Fibroblast of pulmonary artery (primary cell): ENCODE measurements at regions not wholly inside any gene's neighbourhood (a gene's known extent, or its start where the extent isn't known, plus 50 kb on each side); places are given as distances from the start of the nearest gene placed in this dataset.
"Not testable (repeated sequence)": the region's sequence is repeated elsewhere in the genome, so short reads cannot be mapped to it uniquely, and the experiment has no call there.

Source experiments
- DNase-seq: peaks from one replicate; pipeline ENCODE4 v3.0.0-alpha.2; 2010; ENCODE audit warnings: low read depth
- H3K4me3 ChIP-seq: replicated peaks from 2 replicates; pipeline ENCODE4 v1.5.1; 2011; ENCODE audit warnings: low read depth, mild to moderate bottlenecking, control low read depth, low read length, moderate library complexity

GRCh38 chr11:67940440-67940839, 63.5 kb downstream of the UNC93B1 start:
- DNase-seq, H3K4me3 ChIP-seq: not testable (repeated sequence)

DNA sequence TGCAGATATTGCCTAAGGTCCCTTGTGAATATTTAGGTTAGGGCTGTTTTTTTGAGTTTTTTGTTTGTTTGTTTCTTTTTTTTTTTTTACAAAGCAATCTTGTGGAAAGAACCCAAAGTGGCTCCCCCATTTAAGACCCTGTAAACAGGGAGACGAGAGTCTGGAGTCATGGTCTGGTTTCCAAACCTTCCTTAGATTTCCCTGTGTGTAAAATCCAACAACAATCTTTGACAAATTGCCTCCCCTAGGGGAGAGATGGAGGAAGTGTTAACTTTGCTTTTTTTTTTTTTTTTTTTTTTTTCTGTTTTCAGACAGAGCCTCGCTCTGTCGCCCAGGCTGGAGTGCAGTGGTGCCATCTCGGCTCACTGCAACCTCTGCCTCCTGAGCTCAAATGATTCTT, 64.9 kb downstream of the UNC93B1 start:
- H3K4me3 ChIP-seq, DNase-seq: not testable (repeated sequence)

DNA sequence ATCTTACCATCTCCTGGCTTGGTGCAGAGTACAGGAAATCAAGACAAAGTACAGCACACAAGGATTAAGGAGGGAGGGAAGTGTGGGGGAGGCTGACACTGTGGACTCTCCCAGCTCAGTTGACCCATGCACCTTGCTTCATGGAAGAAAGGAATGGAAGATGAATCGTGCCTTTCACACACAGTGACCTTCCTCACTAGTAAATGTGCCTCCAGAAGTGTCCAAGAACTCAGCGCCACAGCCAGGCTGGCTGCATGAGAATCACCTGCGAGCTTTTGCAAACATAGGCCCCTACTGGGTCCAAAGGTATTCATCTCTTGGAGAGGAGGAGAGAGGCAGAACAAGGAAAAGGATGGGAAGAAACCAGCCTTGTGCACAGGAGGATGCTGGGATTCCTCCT, 65.5 kb downstream of the UNC93B1 start:
- not testable (repeated sequence) for DNase-seq

GRCh38 chr11:67923565-67923964, 80.3 kb downstream of the UNC93B1 start:
- not testable (repeated sequence) for H3K4me3 ChIP-seq, DNase-seq

More for the DNA sequence above, 65.5 kb downstream of the UNC93B1 start:
- H3K4me3 ChIP-seq, result not testable (repeated sequence)

DNA sequence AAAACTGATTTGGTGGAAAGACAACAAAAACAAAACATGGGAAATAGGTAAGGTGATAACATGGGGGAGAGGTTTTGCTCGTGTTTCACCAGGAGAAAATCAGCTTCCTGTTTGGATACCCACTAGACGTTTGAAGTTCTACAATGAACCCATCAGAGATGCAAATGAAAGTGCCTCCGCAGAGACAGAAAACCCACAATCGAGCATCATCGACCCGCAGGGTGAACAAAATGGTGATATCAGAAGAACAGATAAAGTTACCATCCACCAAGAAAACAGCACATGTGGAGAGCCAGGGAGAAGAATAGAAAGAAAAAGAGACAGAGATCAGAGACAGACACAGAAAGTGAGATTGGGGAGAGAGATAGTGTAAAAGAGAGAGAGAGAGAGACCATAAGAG, 83.4 kb downstream of the UNC93B1 start:
- not testable (repeated sequence) for DNase-seq

DNA sequence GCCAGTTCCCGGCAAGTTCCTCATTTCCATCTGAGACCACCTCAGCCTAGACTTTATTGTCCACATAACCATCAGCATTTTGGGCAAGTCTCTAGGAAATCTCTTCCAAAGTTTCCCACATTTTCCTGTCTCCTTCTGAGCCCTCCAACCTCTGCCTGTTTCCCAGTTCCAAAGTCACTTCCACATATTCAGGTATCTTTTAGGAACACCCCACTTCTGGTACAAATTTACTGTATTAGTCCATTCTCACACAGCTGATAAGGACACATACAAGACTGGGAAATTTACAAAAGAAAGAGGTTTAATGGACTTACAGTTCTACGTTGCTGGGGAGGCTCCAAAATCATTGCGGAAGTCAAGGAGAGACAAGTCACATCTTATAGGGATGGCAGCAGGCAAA, 91.7 kb downstream of the UNC93B1 start:
- not testable (repeated sequence) for DNase-seq, H3K4me3 ChIP-seq

More for the DNA sequence above, 83.4 kb downstream of the UNC93B1 start:
- H3K4me3 ChIP-seq, result not testable (repeated sequence)

DNA sequence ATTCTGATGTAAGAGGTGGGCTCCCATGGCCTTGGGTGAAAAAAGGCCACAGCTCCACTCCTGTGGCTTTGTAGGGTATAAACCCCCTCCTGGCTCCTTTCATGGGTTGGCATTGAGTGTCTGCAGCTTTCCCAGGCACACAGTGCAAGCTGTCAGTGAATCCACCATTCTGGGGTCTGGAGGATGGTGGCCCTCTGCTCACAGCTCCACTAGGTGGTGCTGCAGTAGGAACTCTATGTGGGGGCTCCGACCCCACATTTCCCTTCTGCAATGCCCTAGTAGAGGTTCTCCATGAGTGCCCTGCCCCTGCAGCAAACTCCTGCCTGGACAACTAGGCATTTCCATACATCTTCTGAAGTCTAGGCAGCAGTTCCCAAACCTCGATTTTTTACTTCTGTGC, 92.7 kb downstream of the UNC93B1 start:
- H3K4me3 ChIP-seq, DNase-seq: not testable (repeated sequence)

GRCh38 chr11:67910803-67911202, 93.1 kb downstream of the UNC93B1 start:
- not testable (repeated sequence) for DNase-seq, H3K4me3 ChIP-seq

DNA sequence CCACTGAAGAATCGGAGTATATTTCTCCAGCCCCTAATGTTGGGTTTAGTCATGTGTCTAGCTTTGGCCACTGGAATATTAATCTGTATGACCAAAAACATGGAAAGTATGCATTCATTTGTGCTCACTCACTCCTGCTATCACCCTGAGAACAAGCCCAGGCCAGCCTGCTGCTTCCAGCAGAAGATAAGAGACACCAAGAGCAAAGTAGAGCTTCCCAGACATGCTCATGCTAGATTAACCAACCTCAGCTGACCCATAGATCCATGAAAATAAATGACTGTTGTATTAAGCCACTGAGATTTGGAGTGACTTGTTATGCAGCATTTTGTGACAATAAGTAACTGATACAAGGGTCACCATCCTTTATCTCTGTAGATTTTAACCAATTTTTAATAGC, 96.9 kb downstream of the UNC93B1 start:
- H3K4me3 ChIP-seq, DNase-seq: not testable (repeated sequence)

DNA sequence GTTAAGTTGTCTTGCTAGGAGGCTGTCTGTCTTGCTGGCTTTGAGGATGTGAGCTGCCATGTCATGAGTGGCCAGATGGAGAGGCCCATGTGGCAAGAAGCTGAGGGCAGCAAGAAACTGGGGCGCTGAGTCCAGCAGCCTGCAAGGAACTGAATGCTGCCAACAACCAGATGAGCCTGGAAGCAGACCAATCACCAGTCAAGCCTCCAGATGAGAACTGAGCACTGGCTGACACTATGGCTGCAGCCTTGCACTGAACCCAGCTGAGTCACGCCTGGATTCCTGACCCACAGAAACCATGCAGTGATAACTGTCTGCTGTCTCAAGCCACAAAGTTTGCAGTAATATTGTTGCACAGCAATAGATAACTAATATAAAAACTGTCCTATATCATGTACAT, 104.4 kb downstream of the UNC93B1 start:
- not testable (repeated sequence) for H3K4me3 ChIP-seq
- peak; percentile 38 for DNase-seq

- not testable (repeated sequence) for DNase-seq, H3K4me3 ChIP-seq
Observed at GRCh38 chr11:67893487-67893886, 110.4 kb downstream of the UNC93B1 start.

- DNase-seq, H3K4me3 ChIP-seq: not testable (repeated sequence)
Observed at GRCh38 chr11:67889646-67890045, 114.3 kb downstream of the UNC93B1 start.

DNA sequence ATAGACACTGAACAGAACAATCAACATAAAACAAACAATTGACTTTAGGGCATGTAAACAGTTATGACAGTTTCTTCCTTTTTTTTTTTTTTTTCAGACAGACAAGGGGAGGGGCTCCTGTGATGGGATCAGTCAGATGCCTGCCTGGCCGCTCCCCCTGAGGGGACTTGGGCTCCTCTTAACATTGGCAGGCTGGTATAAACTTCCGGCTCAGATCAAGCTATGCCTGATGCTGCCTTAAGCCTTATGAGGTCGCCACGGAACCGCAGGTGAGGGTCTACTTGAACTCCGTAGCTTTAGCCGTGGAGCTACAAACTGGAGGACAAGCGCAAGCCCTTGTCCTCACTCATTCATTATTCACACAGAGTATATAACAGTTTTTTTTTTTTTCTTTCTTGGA, 115.8 kb downstream of the UNC93B1 start:
- not testable (repeated sequence) for DNase-seq

GRCh38 chr11:67886672-67887071, 117.2 kb downstream of the UNC93B1 start:
- not testable (repeated sequence) for H3K4me3 ChIP-seq, DNase-seq

More for the DNA sequence above, 115.8 kb downstream of the UNC93B1 start:
- not testable (repeated sequence) for H3K4me3 ChIP-seq

- H3K4me3 ChIP-seq, DNase-seq: not testable (repeated sequence)
Observed at GRCh38 chr11:67886207-67886606, 117.7 kb downstream of the UNC93B1 start.

DNA sequence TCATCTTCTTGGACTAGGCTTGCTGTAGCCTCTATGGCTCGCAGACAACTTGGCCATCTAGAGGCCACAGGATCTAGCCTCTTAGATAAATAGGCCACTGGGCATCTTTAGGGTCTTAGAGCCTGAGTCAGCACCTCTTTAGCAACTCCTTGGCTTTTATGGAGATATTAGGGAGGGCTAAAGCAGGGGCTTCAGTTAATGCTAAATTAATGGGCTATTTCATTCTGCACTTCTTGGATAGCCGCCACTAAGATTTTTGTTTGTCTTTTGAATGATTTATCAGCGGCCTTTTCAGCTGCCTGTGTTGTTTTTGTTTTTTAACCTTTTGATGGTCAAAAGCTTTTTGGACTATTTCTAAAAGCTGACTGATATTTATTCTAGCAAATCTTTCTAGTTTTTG, 118.3 kb downstream of the UNC93B1 start:
- H3K4me3 ChIP-seq, DNase-seq: not testable (repeated sequence)

DNA sequence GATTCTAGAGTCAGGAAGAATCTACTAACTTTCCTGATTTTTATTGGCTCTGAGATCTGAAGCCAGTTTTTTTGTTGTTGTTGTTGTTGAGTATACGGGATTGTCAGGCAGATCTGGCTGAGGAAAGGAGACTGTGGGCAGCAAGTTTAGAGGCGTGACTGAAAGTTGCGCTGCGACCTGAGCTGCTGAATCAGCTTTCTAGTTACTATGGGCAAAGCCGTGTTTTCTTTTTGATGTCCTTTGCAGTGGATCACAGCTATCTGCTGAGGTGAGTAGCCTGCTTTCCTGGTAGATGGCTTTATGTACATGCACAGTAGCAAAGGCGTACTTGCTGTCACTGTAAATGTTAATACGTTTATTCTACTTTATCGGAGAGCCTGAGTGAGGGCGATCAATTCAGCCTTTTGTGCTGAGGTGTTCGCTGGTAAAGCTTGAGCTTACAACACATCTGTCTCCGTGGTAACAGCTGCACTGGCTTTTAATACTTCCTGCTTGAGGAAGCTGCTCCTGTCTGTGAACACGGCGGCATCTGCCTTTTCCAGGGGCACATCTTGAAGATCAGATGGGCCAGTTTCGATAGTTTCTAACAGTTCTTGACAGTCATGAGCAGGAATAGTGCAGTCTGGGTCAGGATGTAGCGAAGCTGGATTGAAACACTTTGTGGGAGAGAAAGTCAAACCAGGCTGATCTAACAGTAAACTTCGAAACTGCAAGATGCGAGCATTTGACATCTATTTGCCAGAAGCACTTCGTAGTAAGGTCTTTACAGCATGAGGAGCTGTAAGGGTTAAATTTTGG, 118.9 kb downstream of the UNC93B1 start:
- DNase-seq, result not testable (repeated sequence)

DNA sequence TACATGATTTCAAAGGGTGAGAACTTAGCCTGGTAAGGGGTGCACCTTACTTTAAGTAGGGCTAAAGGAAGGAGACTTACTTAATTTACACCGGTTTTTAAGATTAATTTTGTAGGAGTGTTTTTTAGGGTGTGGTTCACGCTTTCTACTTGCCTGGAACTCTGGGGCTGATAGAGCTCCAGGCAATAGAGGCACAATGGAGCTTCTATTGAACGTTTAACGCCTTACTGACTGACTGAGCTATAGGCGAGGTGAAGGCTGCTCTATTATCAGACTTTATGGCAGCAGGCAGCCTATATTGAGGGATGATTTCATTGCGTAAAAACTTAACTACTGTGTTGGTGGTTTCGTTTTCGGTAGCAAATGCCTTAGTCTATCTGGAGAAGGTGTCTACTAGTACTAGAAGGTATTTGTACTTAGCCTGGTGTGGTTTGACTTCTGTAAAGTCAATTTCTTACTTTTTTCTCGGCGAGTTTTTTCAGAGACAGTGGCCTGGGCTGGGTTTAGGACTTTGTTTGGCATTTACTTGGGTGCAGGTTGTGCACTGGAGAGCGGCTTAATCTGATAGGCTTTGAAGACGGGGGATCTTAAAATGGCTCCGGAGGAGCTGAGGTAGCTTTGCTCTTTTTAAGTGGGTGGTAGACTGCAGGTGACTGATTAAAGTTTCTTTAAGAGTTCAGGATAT, 119.7 kb downstream of the UNC93B1 start:
- H3K4me3 ChIP-seq, DNase-seq: not testable (repeated sequence)

More for the DNA sequence above, 118.9 kb downstream of the UNC93B1 start:
- H3K4me3 ChIP-seq, result not testable (repeated sequence)

DNA sequence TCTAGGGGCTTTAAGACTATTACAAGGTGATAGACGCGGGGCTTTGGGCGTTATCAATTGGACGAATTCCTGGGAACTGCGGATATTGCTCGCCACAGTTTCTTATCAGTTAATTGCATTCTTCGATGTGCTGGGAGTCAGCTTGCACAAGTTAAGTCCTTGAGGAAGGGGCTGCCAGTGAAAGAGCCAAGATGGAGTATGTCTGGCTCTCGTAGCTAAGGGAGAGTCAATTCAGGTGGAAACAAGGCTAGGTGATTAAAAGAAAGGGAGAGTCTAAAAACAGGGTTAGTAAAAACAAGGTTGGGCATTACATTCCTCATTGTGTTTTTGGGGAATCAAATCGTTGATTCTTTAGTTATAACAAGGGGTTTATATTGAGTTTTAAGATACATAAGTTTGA, 121.6 kb downstream of the UNC93B1 start:
- not testable (repeated sequence) for H3K4me3 ChIP-seq, DNase-seq

DNA sequence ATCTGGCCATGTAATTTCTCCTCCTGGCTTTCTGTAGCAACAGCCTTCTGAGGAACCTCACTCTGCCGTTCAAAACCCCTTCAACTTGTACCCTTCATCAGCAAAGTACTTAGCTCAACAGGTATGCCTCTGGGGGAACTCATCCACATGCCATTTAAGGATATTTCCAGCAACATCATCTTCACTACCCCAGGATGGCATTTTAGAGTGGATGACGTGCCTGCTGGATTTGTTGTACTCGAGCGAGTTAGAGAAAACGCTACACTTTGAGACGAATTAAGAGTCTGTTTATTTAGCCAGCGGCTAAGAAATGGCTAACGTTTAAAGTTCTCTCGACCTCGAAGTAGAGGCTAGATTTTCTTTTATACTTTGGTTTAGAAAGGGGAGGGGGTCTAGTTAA, 122.1 kb downstream of the UNC93B1 start:
- DNase-seq, H3K4me3 ChIP-seq: not testable (repeated sequence)
